Stomach (tissue), 4 donors: ENCODE measurements at regions not wholly inside any gene's neighbourhood (a gene's known extent, or its start where the extent isn't known, plus 50 kb on each side); places are given as distances from the start of the nearest gene placed in this dataset.

Experiments
- EP300 ChIP-seq: sonication (generic); formaldehyde crosslinking; IDR thresholded peaks from one replicate; pipeline ENCODE4 v1.6.1; 2017; ENCODE audit warnings: antibody characterized with exemption
- POLR2AphosphoS5 ChIP-seq, 3 donors: sonication (generic); formaldehyde crosslinking; IDR thresholded peaks; one replicate each; pipeline ENCODE4 v1.6.1; 2016; ENCODE audit warnings: antibody characterized with exemption in 3 of 3
- TF ChIP-seq, protein P1 (sequence below), 7 experiments: fragments of 450-650 bp in 4 of 7; fragments of 200-600 bp in 3 of 7; sonication (generic) in 3 of 7; IDR thresholded peaks; one replicate each; pipeline ENCODE4 v1.5.1; 2016 to 2019; ENCODE audit warnings: antibody characterized with exemption in 7 of 7, control low read depth in 2 of 7, mild to moderate bottlenecking in 1 of 7

DNA sequence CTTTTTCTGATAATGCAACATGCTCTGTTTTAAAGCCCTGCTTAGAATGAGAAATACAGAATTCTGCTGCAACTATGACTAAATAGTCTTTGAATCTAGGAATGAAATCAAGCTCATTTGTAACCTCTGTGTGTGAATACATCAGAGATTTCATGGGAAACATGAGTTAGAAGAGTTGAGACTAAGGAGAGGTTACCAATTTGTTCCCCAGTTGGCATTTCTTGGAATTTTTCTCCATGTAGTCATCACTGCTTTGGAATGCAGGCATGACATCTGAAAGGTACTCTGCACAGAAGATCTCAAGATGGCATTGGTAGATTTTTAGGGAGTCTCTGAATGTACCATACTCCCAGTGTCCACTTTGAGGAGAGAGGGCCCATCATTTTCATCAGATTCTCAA, 237.2 kb downstream of the TFAP2A start:
- TF ChIP-seq, protein P1, sequence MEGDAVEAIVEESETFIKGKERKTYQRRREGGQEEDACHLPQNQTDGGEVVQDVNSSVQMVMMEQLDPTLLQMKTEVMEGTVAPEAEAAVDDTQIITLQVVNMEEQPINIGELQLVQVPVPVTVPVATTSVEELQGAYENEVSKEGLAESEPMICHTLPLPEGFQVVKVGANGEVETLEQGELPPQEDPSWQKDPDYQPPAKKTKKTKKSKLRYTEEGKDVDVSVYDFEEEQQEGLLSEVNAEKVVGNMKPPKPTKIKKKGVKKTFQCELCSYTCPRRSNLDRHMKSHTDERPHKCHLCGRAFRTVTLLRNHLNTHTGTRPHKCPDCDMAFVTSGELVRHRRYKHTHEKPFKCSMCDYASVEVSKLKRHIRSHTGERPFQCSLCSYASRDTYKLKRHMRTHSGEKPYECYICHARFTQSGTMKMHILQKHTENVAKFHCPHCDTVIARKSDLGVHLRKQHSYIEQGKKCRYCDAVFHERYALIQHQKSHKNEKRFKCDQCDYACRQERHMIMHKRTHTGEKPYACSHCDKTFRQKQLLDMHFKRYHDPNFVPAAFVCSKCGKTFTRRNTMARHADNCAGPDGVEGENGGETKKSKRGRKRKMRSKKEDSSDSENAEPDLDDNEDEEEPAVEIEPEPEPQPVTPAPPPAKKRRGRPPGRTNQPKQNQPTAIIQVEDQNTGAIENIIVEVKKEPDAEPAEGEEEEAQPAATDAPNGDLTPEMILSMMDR (IDR thresholded peaks at IDR 0.05) = no peak
- no peak for TF ChIP-seq EP300
- TF ChIP-seq POLR2AphosphoS5 (IDR thresholded peaks at IDR 0.05) = no peak
